Body of pancreas (tissue), 4 donors: ENCODE measurements at regions not wholly inside any gene's neighbourhood (a gene's known extent, or its start where the extent isn't known, plus 50 kb on each side); places are given as distances from the start of the nearest gene placed in this dataset.

Experiments
- CTCF ChIP-seq, 7 experiments: fragments of 450-650 bp in 4 of 7; fragments of 200-600 bp in 3 of 7; sonication (generic) in 3 of 7; IDR thresholded peaks; one replicate each; pipeline ENCODE4 v1.5.1; 2016 to 2019; ENCODE audit warnings: antibody characterized with exemption in 7 of 7
- POLR2A ChIP-seq, 3 donors: fragments of 450-650 bp; IDR thresholded peaks; one replicate each; pipeline ENCODE4 v1.6.1; 2016; ENCODE audit warnings: antibody characterized with exemption in 3 of 3, mild to moderate bottlenecking in 2 of 3

GRCh38 chr11:32163557-32163956 is 72.7 kb downstream of the RCN1 start:
- TF ChIP-seq CTCF (IDR thresholded peaks at IDR 0.05) (no peak), POLR2A (IDR thresholded peaks at IDR 0.05) (no peak)
